Heart left ventricle (tissue), 13 donors: ENCODE measurements at regions not wholly inside any gene's neighbourhood (a gene's known extent, or its start where the extent isn't known, plus 50 kb on each side); places are given as distances from the start of the nearest gene placed in this dataset.

ENCODE experiments used
- CTCF ChIP-seq, 12 donors: fragments of 200-600 bp; sonication (generic) in 4 of 12; IDR thresholded peaks; one replicate each; pipeline versions ENCODE4 v1.5.0 to v1.8.0; 2018 to 2022; ENCODE audit warnings: antibody characterized with exemption in 12 of 12, mild to moderate bottlenecking in 5 of 12
- POLR2A ChIP-seq, 2 donors: fragments of 450-650 bp; IDR thresholded peaks; one replicate each; pipeline ENCODE4 v1.6.1; 2017; ENCODE audit warnings: antibody characterized with exemption in 2 of 2, mild to moderate bottlenecking in 2 of 2, moderate library complexity in 2 of 2
- donor health status: ischemic (EF 13 %, LVEDD 7.1; RV severe dilation, severe dysfunction).
- donor health status: DM: no; HTN: yes; CAD: no.
- donor health status: DM: no; HTN: no; CAD: no.
- donor health status: ischemic (EF 25% LVEDD 6.9; RV normal size, moderate dysfunction).
- donor health status: ischemic (EF 25% LVEDD 5.7; RV mildly dilated, moderate dysfunction).
- donor health status: ischemic (EF 35%, LVEDD 5.7; RV mildly dilated, moderate dysfunction).
- donor health status: nonischemic (EF 11% LVEDD 7.7; RV severe dilation, severe dysfunction).
- donor health status: DM: yes; HTN: yes; CAD: no.
- donor health status: PGD.
- donor health status: ischemic (EF 29% LVEDD 5.4; RV normal size, mild dysfunction).
- donor health status: nonischemic (EF 23%, LVEDD 6.1; RV moderate dilation, normal function).

- TF ChIP-seq CTCF (IDR thresholded peaks at IDR 0.05) (no peak), POLR2A (IDR thresholded peaks at IDR 0.05) (no peak)
Observed at GRCh38 chr12:116442946-116443345, 116.2 kb upstream of the MAP1LC3B2 start.
